ENCODE measurements at regions not wholly inside any gene's neighbourhood (a gene's known extent, or its start where the extent isn't known, plus 50 kb on each side); places are given as distances from the start of the nearest gene placed in this dataset.

- Histone ChIP-seq H3K27ac (no peak overlapping the region), H3K4me3 (replicated peaks in 1 of 3) (no peak overlapping the region), H3K36me3 (no peaks in the 10 kb centered on the region), H3K9me3 (no peaks in the 10 kb centered on the region), H3K27me3 (no peaks in the 10 kb centered on the region), H3K4me1 (no peaks in the 10 kb centered on the region)
- no peak for TF ChIP-seq POLR2A (IDR thresholded peaks at IDR 0.05)
- TF ChIP-seq CTCF (IDR thresholded peaks at IDR 0.05): no peak
- DNase-seq: no peak
- intact Hi-C loops (cut with DNase I): no loop called here
These were observed 308.4 kb upstream of the CDH2 start for GRCh38 chr18:28485210-28485801.

- no peak for DNase-seq
- 76 to 81% methylated on average over 1 of the region's 1 CpG for WGBS, 2 donors
- intact Hi-C loops (cut with DNase I): no loop called here
- Histone ChIP-seq H3K9me3 (no peaks in the 10 kb centered on the region), H3K27ac (no peak overlapping the region), H3K36me3 (no peaks in the 10 kb centered on the region), H3K4me3 (replicated peaks in 1 of 3) (no peak overlapping the region), H3K27me3 (no peaks in the 10 kb centered on the region), H3K4me1 (no peaks in the 10 kb centered on the region)
- TF ChIP-seq CTCF (IDR thresholded peaks at IDR 0.05): no peak
- no peak for TF ChIP-seq POLR2A (IDR thresholded peaks at IDR 0.05)
These were observed 301.6 kb upstream of the CDH2 start for GRCh38 chr18:28478531-28478930.

- no peak for TF ChIP-seq CTCF (IDR thresholded peaks at IDR 0.05)
- DNase-seq: no peak
- Histone ChIP-seq H3K4me3 (replicated peaks in 1 of 3) (no peak overlapping the region), H3K9me3 (no peaks in the 10 kb centered on the region), H3K27ac (no peak overlapping the region), H3K4me1 (no peaks in the 10 kb centered on the region), H3K36me3 (no peaks in the 10 kb centered on the region), H3K27me3 (no peaks in the 10 kb centered on the region)
- intact Hi-C loops (cut with DNase I): no loop called here
- 84 to 90% methylated on average over 2 of the region's 2 CpGs for WGBS, 2 donors
These were observed 299.4 kb upstream of the CDH2 start for GRCh38 chr18:28476302-28476701.

- Histone ChIP-seq H3K9me3 (no peaks in the 10 kb centered on the region), H3K4me1 (no peaks in the 10 kb centered on the region), H3K36me3 (no peaks in the 10 kb centered on the region), H3K27me3 (no peaks in the 10 kb centered on the region), H3K27ac (no peak overlapping the region), H3K4me3 (replicated peaks in 1 of 3) (no peak overlapping the region)
- WGBS, 2 donors: 34 to 47% methylated on average over 2 of the region's 2 CpGs
- intact Hi-C loops (cut with DNase I): no loop called here
- TF ChIP-seq POLR2A (IDR thresholded peaks at IDR 0.05): no peak
- TF ChIP-seq CTCF (IDR thresholded peaks at IDR 0.05): no peak
- no peak for DNase-seq
These were observed 293.0 kb upstream of the CDH2 start for GRCh38 chr18:28469946-28470345.

- WGBS, 2 donors: 34 to 36% methylated on average over 1 of the region's 1 CpG
- H3K4me1 ChIP-seq: no peaks in the 10 kb centered on the region
- no peaks in the 10 kb centered on the region for H3K36me3 ChIP-seq
- H3K9me3 ChIP-seq: no peaks in the 10 kb centered on the region
- TF ChIP-seq CTCF (IDR thresholded peaks at IDR 0.05): no peak
- no peak for TF ChIP-seq POLR2A (IDR thresholded peaks at IDR 0.05)
- no peaks in the 10 kb centered on the region for H3K27me3 ChIP-seq
- no peak overlapping the region for H3K27ac ChIP-seq
- intact Hi-C loops (cut with DNase I): no loop called here
- no peak for DNase-seq
- H3K4me3 ChIP-seq (replicated peaks in 1 of 3): no peak overlapping the region
These were observed 292.0 kb upstream of the CDH2 start for GRCh38 chr18:28468901-28469300.
